ENCODE measurements at regions not wholly inside any gene's neighbourhood (a gene's known extent, or its start where the extent isn't known, plus 50 kb on each side); places are given as distances from the start of the nearest gene placed in this dataset.

DNA sequence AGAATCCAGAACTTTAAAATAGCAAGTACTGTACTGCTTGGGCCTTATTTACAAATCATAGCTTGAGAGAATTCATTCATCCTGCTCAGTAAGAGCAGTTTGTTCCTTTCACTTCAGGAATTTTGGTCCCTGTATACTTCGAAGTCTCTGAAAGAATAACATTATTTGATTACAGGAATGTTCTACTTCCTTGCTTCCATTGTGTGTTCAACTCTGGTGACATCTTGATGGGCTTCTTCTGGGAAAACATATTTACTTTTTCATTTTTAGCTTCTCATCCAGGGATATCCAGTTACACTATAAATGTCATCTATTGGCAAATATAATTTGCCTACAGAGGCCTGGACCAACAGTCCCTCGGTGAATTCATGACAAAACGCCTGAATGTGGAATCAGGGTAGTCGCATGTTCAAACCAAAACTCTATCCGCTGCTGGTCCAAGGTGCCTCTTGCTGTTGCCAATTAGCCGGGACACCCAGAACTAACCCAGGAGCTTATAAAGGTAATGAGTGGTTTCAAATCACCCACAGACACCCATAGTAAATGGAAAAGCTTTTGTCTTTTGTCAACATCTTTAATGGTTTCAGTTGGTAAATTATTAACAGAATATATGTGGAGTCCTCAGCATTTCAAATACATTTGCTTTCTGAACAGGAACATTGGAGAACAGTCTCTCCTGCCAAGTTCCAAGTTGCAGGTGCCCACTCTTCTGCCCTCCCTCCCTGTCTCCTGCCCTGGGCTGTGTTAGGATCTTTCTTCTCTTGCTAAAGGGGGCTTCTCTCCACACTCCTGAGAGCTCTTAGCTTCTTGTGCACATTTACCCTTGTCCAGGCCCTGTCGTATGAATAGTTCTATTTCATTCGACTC lies 162.5 kb upstream of the CITED2 start:
- TF ChIP-seq, protein P1, sequence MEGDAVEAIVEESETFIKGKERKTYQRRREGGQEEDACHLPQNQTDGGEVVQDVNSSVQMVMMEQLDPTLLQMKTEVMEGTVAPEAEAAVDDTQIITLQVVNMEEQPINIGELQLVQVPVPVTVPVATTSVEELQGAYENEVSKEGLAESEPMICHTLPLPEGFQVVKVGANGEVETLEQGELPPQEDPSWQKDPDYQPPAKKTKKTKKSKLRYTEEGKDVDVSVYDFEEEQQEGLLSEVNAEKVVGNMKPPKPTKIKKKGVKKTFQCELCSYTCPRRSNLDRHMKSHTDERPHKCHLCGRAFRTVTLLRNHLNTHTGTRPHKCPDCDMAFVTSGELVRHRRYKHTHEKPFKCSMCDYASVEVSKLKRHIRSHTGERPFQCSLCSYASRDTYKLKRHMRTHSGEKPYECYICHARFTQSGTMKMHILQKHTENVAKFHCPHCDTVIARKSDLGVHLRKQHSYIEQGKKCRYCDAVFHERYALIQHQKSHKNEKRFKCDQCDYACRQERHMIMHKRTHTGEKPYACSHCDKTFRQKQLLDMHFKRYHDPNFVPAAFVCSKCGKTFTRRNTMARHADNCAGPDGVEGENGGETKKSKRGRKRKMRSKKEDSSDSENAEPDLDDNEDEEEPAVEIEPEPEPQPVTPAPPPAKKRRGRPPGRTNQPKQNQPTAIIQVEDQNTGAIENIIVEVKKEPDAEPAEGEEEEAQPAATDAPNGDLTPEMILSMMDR (IDR thresholded peaks at IDR 0.05; ENCODE audit: insufficient read depth, low read depth, low read length) = no peak
- no peak for TF ChIP-seq EZH2 (IDR thresholded peaks at IDR 0.05; ENCODE audit: insufficient read depth, low read length)
